HG02798 (cell line): ENCODE measurements at regions not wholly inside any gene's neighbourhood (a gene's known extent, or its start where the extent isn't known, plus 50 kb on each side); places are given as distances from the start of the nearest gene placed in this dataset.
"Not testable (repeated sequence)": the region's sequence is repeated elsewhere in the genome, so short reads cannot be mapped to it uniquely, and the experiment has no call there.

ENCODE experiments used
- ATAC-seq: cut with Tn5 transposase; IDR thresholded peaks from one replicate; pipeline ENCODE4 v1.9.1; 2021; ENCODE audit warnings: mild to moderate bottlenecking; ENCODE audit not compliant: unreplicated experiment, poor library complexity

DNA sequence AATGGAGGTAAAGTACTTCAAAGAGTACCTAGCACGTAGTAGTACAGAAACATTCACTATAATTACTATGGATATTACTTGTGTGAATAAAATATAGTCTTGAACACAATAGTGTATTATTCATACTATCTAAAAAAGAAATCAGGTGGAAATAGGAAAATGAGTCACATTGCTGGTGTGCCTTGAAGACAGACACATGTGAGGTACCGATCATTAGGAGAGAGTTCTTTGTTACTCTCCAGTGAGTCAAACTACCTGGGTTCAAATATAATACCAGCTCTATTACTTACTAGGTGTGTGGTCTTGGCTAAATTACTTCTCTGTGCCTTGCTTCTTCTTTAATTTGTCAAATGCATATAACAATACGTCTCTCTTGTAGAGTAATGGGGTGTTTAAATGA is 50.8 kb upstream of the BEND6 start:
- no peak for ATAC-seq

DNA sequence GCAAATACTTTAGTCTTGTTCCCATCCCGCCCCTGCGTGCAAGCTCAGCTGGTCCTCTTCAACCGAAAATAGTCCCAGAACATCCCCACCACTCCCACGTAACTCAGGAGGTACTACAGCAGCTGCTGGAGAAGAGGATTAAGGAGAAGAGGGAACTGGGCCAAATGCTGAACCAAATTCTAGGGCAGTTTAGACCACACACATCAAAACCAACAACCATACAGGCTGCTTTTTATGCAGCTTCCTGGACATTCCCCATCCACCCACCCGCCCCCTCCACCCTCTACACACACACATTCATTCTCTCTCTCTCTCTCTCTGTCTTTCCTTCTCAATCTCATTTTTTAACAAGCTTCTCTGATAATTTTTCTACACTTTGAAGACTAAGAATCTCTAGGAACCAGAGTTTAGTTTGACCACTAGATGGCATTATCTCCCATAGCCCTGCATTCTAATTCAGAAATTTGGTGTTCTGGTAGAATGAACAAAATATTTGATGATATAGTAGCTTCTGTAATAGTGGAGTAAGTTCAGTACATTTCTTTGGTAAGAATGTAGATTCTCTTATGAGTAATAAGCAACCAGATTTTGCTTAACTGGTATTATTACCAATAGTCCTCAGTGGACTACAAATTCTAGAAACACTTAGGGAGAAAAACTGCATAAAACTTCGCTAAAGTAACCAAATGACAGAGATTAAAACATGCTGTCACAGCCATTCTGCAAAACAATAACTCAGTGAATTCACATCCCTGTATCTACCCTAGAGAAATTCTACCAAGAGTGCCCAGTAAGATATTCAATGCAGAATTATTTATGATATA is 52.1 kb upstream of the BEND6 start:
- no peak for ATAC-seq

- no peak for ATAC-seq
Measured at GRCh38 chr6:56900784-56901183, 54.1 kb upstream of the BEND6 start.

DNA sequence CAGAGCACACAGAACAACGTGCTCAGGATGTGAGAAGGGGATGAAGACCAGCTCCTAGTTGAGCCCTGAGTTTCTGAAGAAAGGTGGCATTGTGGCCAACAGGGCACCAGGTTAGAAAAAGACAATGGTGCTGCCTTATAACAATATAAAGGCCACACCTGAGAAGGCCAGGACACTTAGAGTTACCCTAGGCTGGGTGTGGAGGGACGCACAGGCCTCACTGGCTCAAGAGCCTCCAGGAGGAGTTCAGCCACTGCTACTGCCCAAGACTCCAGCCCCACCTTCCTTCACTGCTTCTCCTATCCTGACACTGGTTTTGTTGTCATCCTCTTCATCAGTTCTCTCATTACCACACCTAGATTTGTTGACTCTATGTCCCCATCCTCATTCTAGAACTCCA is 55.2 kb upstream of the BEND6 start:
- ATAC-seq = no peak

GRCh38 chr6:56899311-56899710 is 55.6 kb upstream of the BEND6 start:
- no peak for ATAC-seq

GRCh38 chr6:56897789-56898529 is 56.9 kb upstream of the BEND6 start:
- ATAC-seq = no peak

GRCh38 chr6:56891754-56892153 is 63.2 kb upstream of the BEND6 start:
- peak; percentile 34 for ATAC-seq

GRCh38 chr6:56890683-56891429 is 64.1 kb upstream of the BEND6 start:
- ATAC-seq = peak; percentile 92

DNA sequence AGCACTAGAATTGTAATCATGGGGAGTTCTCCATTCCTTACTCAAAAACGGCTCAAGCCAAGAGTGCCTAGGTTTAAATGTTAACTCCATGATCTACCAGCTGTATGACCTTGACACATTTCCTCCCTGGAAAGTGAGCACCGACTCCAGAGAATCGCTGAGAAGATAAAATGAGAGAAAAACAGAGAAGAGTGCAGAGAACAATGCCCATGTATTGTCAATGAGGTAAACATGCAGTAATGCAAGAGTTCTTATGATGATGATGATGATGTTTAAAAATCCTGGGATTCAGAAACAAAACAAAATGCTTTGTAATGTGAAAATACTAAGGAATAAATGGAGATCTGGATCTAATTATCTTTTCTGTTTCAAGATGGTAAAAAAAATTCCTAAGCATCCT is 64.8 kb upstream of the BEND6 start:
- ATAC-seq = no peak

DNA sequence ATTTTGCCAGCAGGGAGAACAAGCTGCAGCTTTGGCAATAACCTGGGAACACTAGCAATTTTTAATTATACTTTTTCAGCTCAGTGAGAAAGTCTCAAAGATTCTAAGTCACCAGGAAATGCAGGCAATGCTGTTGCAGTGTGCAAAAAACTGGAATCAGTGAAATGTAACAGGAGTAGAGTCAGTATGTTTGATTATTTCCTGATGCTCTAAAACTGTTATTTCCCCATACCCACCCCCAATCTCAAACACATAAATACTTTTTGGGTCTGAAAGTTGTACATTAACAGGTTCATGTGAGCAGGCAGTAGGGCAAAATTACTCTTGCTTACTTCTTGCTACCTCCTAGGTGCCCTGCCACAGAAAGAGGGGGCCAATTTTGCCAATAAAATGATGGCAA is 65.4 kb upstream of the BEND6 start:
- no peak for ATAC-seq

- ATAC-seq = no peak
Measured at GRCh38 chr6:56888687-56889086, 66.2 kb upstream of the BEND6 start.

- ATAC-seq = no peak
Measured at GRCh38 chr6:56887086-56887485, 67.8 kb upstream of the BEND6 start.

DNA sequence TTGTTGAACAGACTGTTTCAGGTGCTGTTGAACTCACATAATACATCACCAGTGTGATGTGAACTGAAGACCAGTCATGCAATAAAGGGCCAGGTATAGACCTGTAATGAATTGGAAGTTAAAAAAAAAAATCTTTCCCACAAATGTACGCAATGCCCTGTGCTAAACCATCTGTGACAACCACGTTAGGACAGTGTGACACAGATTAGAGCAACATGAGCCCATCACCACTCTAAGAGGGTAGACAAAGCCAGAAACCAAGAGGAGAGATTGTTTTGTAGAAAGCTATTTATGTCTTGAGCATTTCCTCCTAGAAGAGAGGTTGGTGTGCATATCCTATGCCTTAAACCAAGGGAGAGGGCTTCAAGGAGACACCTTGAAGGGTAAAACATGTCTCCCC is 77.0 kb upstream of the BEND6 start:
- ATAC-seq = no peak

GRCh38 chr6:56875961-56876360 is 78.9 kb upstream of the BEND6 start:
- ATAC-seq = no peak

GRCh38 chr6:56875523-56875922 is 79.4 kb upstream of the BEND6 start:
- no peak for ATAC-seq

DNA sequence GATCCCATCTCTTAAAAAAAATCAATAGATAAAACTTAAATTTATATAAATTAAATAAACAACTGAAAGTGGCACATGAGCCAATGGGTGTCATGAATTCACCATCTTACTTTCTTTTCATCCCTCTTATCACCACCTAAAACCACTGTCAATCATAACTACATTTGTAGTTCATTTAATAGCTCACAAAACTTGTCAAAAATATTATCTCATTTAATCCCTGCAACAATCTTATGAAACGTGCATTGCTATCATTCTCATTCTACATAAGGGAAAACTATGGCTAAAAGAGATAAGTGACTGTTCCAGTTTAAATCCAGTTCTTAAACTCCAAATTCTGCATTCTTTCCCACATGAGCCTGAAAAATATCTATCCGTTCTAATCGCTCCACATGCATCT is 80.6 kb upstream of the BEND6 start:
- ATAC-seq = no peak

GRCh38 chr6:56870053-56870452 is 84.9 kb upstream of the BEND6 start:
- ATAC-seq = not testable (repeated sequence)

DNA sequence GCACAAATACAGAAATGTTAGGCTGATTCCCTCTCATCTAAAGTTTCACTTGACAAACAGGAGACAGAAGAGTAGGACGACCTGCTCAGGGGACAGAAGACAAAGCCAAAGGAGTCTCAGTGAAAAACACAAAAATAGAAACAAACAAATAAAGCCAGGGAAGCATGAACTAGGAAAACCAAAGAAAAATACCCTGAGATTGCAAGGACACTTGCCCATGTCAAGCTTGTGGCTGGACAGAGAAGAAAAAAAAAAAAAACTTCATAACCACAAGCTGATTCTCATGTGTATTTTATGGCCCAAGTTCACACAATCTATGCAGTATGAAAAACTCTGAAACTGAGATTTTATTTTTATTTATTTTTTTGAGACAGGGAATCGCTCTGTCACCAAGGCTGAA is 85.6 kb upstream of the BEND6 start:
- ATAC-seq = no peak

GRCh38 chr6:56868687-56869086 is 86.2 kb upstream of the BEND6 start:
- no peak for ATAC-seq

DNA sequence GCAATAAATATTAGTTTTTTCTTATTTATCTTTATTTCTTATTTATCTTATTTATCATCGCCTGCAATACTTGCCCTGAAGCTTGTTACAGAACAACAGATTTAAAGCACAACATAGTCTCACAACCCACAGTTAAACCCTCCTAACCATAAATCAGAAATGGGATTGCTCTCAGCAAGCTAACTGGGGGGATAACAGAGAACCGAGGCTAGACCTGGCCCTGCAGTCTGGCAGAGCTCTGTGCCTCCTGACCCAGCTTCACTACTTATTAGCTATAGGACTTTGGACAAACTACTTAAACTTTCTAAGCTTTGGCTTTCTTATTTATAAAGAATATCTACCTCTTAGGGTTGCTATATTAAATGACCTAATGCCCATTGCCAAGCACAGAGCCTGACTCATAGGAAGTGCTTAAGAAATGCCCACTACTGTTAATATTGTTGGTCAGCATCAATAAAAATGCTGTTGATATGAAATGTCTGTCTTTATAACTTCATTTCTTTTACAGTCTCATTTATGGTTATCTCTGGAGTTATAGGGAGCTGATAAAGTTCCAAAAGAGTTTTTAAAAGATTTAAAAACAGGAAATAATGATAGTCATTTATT is 87.9 kb upstream of the BEND6 start:
- ATAC-seq = no peak
